Activated CD8-positive, alpha-beta memory T cell treated with anti-CD3 and anti-CD28 coated beads for 1 hour (primary cell): ENCODE measurements at regions not wholly inside any gene's neighbourhood (a gene's known extent, or its start where the extent isn't known, plus 50 kb on each side); places are given as distances from the start of the nearest gene placed in this dataset.
"Not testable (repeated sequence)": the region's sequence is repeated elsewhere in the genome, so short reads cannot be mapped to it uniquely, and the experiment has no call there.

ENCODE experiments used
- DNase-seq, 2 donors: peaks; one replicate each; pipeline ENCODE4 v3.0.0-alpha.2; 2020; ENCODE audit warnings: low read depth in 1 of 2; ENCODE audit errors: extremely low read depth in 1 of 2

GRCh38 chr13:80684217-80684991 lies 343.5 kb upstream of the SPRY2 start:
- no peak for DNase-seq

- DNase-seq, result no peak
Measured at GRCh38 chr13:80680786-80681366, 339.9 kb upstream of the SPRY2 start.

- DNase-seq, result no peak
Measured at GRCh38 chr13:80679423-80679822, 338.5 kb upstream of the SPRY2 start.

- no peak for DNase-seq
Measured at GRCh38 chr13:80677227-80677626, 336.3 kb upstream of the SPRY2 start.

- not testable (repeated sequence) for DNase-seq
Measured at GRCh38 chr13:80675442-80675841, 334.5 kb upstream of the SPRY2 start.

GRCh38 chr13:80671773-80672172 lies 330.8 kb upstream of the SPRY2 start:
- DNase-seq, result no peak

- no peak for DNase-seq
Measured at GRCh38 chr13:80669112-80669511, 328.2 kb upstream of the SPRY2 start.

- DNase-seq, result no peak
Measured at GRCh38 chr13:80668452-80668851, 327.5 kb upstream of the SPRY2 start.

GRCh38 chr13:80666782-80667552 lies 326.0 kb upstream of the SPRY2 start:
- DNase-seq, result no peak

GRCh38 chr13:80665792-80666333 lies 324.9 kb upstream of the SPRY2 start:
- no peak for DNase-seq

GRCh38 chr13:80664950-80665349 lies 324.0 kb upstream of the SPRY2 start:
- DNase-seq, result no peak

- DNase-seq, result no peak
Measured at GRCh38 chr13:80663788-80664187, 322.9 kb upstream of the SPRY2 start.

GRCh38 chr13:80658705-80659104 lies 317.8 kb upstream of the SPRY2 start:
- no peak for DNase-seq

GRCh38 chr13:80656512-80656904 lies 315.6 kb upstream of the SPRY2 start:
- no peak for DNase-seq

- no peak for DNase-seq
Measured at GRCh38 chr13:80655778-80656511, 315.0 kb upstream of the SPRY2 start.

- DNase-seq, result no peak
Measured at GRCh38 chr13:80654638-80655249, 313.8 kb upstream of the SPRY2 start.

- DNase-seq, result no peak
Measured at GRCh38 chr13:80649274-80649673, 308.3 kb upstream of the SPRY2 start.

GRCh38 chr13:80642641-80643040 lies 301.7 kb upstream of the SPRY2 start:
- DNase-seq, result no peak

- no peak for DNase-seq
Measured at GRCh38 chr13:80633251-80633650, 292.3 kb upstream of the SPRY2 start.

- DNase-seq, result no peak
Measured at GRCh38 chr13:80630685-80631121, 289.8 kb upstream of the SPRY2 start.
